A673 (cell line): ENCODE measurements at regions not wholly inside any gene's neighbourhood (a gene's known extent, or its start where the extent isn't known, plus 50 kb on each side); places are given as distances from the start of the nearest gene placed in this dataset.

Experiments used
- CTCF ChIP-seq: fragments of 300-800, 200-600 bp; sonication (generic); conservative IDR thresholded peaks from 2 replicates; pipeline ENCODE4 v1.5.1; 2017; ENCODE audit warnings: low read depth, mild to moderate bottlenecking, antibody characterized with exemption, low read length, moderate library complexity, mixed read lengths
- EZH2 ChIP-seq: fragments of 200-600 bp; sonication (generic); IDR thresholded peaks from 2 replicates; pipeline ENCODE4 v1.6.1; 2017; ENCODE audit warnings: borderline replicate concordance, low read depth, mild to moderate bottlenecking, mixed read lengths, antibody characterized with exemption, low read length; ENCODE audit not compliant: poor library complexity, severe bottlenecking

GRCh38 chr6:111957623-111958315 is 84.5 kb upstream of the FYN start:
- no peak for TF ChIP-seq EZH2
- TF ChIP-seq CTCF: no peak
